Tongue (tissue), 1 donor: ENCODE measurements at regions not wholly inside any gene's neighbourhood (a gene's known extent, or its start where the extent isn't known, plus 50 kb on each side); places are given as distances from the start of the nearest gene placed in this dataset.
A peak's percentile ranks its signal among the peaks of the same experiment; 100 is the strongest.

Experiments used
- DNase-seq: peaks from one replicate; pipeline ENCODE4 v3.0.0-alpha.2; 2015

- DNase-seq = no peak
These were observed 445.8 kb upstream of the TBX3 start for GRCh38 chr12:115129727-115130126.

- no peak for DNase-seq
These were observed 437.1 kb upstream of the TBX3 start for GRCh38 chr12:115121053-115121452.

GRCh38 chr12:115118177-115118724 lies 434.3 kb upstream of the TBX3 start:
- DNase-seq = no peak

GRCh38 chr12:115114140-115114539 lies 430.2 kb upstream of the TBX3 start:
- no peak for DNase-seq

GRCh38 chr12:115109863-115110262 lies 425.9 kb upstream of the TBX3 start:
- DNase-seq = no peak

- DNase-seq = no peak
These were observed 424.4 kb upstream of the TBX3 start for GRCh38 chr12:115108129-115109100.

GRCh38 chr12:115103884-115104883 lies 420.2 kb upstream of the TBX3 start:
- DNase-seq = no peak

GRCh38 chr12:115102450-115102849 lies 418.5 kb upstream of the TBX3 start:
- DNase-seq = no peak

- no peak for DNase-seq
These were observed 417.5 kb upstream of the TBX3 start for GRCh38 chr12:115101520-115101919.

GRCh38 chr12:115097416-115097815 lies 413.4 kb upstream of the TBX3 start:
- peak; percentile 75 for DNase-seq

- DNase-seq = peak; percentile 69
These were observed 412.8 kb upstream of the TBX3 start for GRCh38 chr12:115096588-115097397.

- no peak for DNase-seq
These were observed 411.2 kb upstream of the TBX3 start for GRCh38 chr12:115095073-115095748.

GRCh38 chr12:115094163-115094816 lies 410.3 kb upstream of the TBX3 start:
- no peak for DNase-seq

- no peak for DNase-seq
These were observed 409.3 kb upstream of the TBX3 start for GRCh38 chr12:115093261-115093660.

GRCh38 chr12:115090783-115091182 lies 406.8 kb upstream of the TBX3 start:
- DNase-seq = no peak

- DNase-seq = no peak
These were observed 405.2 kb upstream of the TBX3 start for GRCh38 chr12:115088995-115089841.

- DNase-seq = no peak
These were observed 404.5 kb upstream of the TBX3 start for GRCh38 chr12:115088328-115088994.

GRCh38 chr12:115085594-115085993 lies 401.6 kb upstream of the TBX3 start:
- DNase-seq = no peak

GRCh38 chr12:115079760-115080159 lies 395.8 kb upstream of the TBX3 start:
- peak; percentile 32 for DNase-seq
